ENCODE measurements at regions not wholly inside any gene's neighbourhood (a gene's known extent, or its start where the extent isn't known, plus 50 kb on each side); places are given as distances from the start of the nearest gene placed in this dataset.

GRCh38 chr5:82661462-82661861, 383.3 kb upstream of the RPS23 start:
- TF ChIP-seq ASH2L (IDR thresholded peaks at IDR 0.05; ENCODE audit: borderline replicate concordance, low read depth) (no peak), EP300 (IDR thresholded peaks at IDR 0.05; ENCODE audit: borderline replicate concordance in 1 of 2, control insufficient read depth in 1 of 2, low read depth in 2 of 2, low read length in 2 of 2) (no peak), EZH2 (IDR thresholded peaks at IDR 0.05; ENCODE audit: borderline replicate concordance, control insufficient read depth, low read depth, low read length) (no peak), ZNF384 (IDR thresholded peaks at IDR 0.05; ENCODE audit: borderline replicate concordance, low read depth, low read length) (no peak)

Measured in GM12878 (cell line).